CD14-positive monocyte (primary cell): ENCODE measurements at regions not wholly inside any gene's neighbourhood (a gene's known extent, or its start where the extent isn't known, plus 50 kb on each side); places are given as distances from the start of the nearest gene placed in this dataset.

Experiments used
- DNase-seq, 3 donors: peaks; one replicate each; pipeline ENCODE4 v3.0.0-alpha.2; 2011 to 2022
- H2AFZ ChIP-seq: 2 replicates; pipeline ENCODE4 v1.6.0; 2012; ENCODE audit warnings: mild to moderate bottlenecking, low read depth, low read length, inconsistent platforms; ENCODE audit not compliant: insufficient read depth, poor library complexity, severe bottlenecking
- H3K27ac ChIP-seq, 2 donors: 1 replicate in 1 of 2; 2 replicates in 1 of 2; pipeline ENCODE4 v1.5.1; 2012 to 2013; ENCODE audit warnings: low read length in 2 of 2, control low read depth in 1 of 2, inconsistent platforms in 1 of 2, low read depth in 1 of 2, mild to moderate bottlenecking in 1 of 2
- H3K27me3 ChIP-seq, 2 donors: one replicate each; pipeline versions ENCODE4 v1.6.0 to v1.6.1; 2011 to 2013; ENCODE audit warnings: low read length in 2 of 2; ENCODE audit not compliant: control insufficient read depth in 2 of 2, insufficient read depth in 2 of 2
- H3K36me3 ChIP-seq, 2 donors: replicated peaks in 1 of 2; 1 replicate in 1 of 2; 2 replicates in 1 of 2; pipeline versions ENCODE4 v1.5.1 to v1.6.1; 2012 to 2013; ENCODE audit warnings: low read length in 2 of 2, control low read depth in 1 of 2, inconsistent platforms in 1 of 2, mild to moderate bottlenecking in 1 of 2; ENCODE audit not compliant: insufficient read depth in 2 of 2, control insufficient read depth in 1 of 2
- H3K4me1 ChIP-seq, 2 donors: 1 replicate in 1 of 2; 2 replicates in 1 of 2; pipeline versions ENCODE4 v1.5.1 to v1.6.1; 2012 to 2013; ENCODE audit warnings: low read length in 2 of 2, control low read depth in 1 of 2, inconsistent platforms in 1 of 2, mild to moderate bottlenecking in 1 of 2, moderate library complexity in 1 of 2; ENCODE audit not compliant: insufficient read depth in 2 of 2, control insufficient read depth in 1 of 2
- H3K4me2 ChIP-seq: replicated peaks from 2 replicates; pipeline ENCODE3; 2012; ENCODE audit warnings: low read length, moderate library complexity, mild to moderate bottlenecking; ENCODE audit not compliant: poor library complexity, severe bottlenecking; ENCODE audit errors: extremely low read depth
- H3K4me3 ChIP-seq, 3 experiments: fragments of 200-600 bp in 1 of 3; sonication (generic) in 1 of 3; replicated peaks in 1 of 3; 1 replicate in 2 of 3; 2 replicates in 1 of 3; pipeline ENCODE4 v1.5.1; 2011 to 2013; ENCODE audit warnings: low read length in 3 of 3, mild to moderate bottlenecking in 3 of 3, control low read depth in 2 of 3, low read depth in 2 of 3, inconsistent platforms in 1 of 3, moderate library complexity in 1 of 3
- H3K79me2 ChIP-seq: 2 replicates; pipeline ENCODE4 v1.6.0; 2012; ENCODE audit warnings: mild to moderate bottlenecking, control low read depth, inconsistent platforms, low read length, moderate library complexity; ENCODE audit not compliant: insufficient read depth
- H3K9ac ChIP-seq: 2 replicates; pipeline ENCODE4 v1.6.0; 2017; ENCODE audit warnings: low read length, mild to moderate bottlenecking; ENCODE audit not compliant: insufficient read depth, poor library complexity, severe bottlenecking
- H3K9me3 ChIP-seq, 2 donors: replicated peaks in 1 of 2; 1 replicate in 1 of 2; 2 replicates in 1 of 2; pipeline versions ENCODE4 v1.5.1 to v1.6.1; 2012 to 2013; ENCODE audit warnings: low read length in 2 of 2, control low read depth in 1 of 2; ENCODE audit not compliant: control insufficient read depth in 1 of 2, insufficient read depth in 1 of 2
- H4K20me1 ChIP-seq: 2 replicates; pipeline ENCODE4 v1.6.0; 2012; ENCODE audit warnings: mild to moderate bottlenecking, low read length, control low read depth, moderate library complexity; ENCODE audit not compliant: insufficient read depth
- H3K27ac Mint-ChIP-seq, 7 donors: one replicate each; pipeline ENCODE4 v1.8.0; 2020; ENCODE audit warnings: mild to moderate bottlenecking in 7 of 7, mixed read lengths in 7 of 7, moderate library complexity in 6 of 7, inconsistent platforms in 2 of 7
- H3K27me3 Mint-ChIP-seq, 3 donors: one replicate each; pipeline ENCODE4 v1.8.0; 2021 to 2022; ENCODE audit warnings: low read depth in 3 of 3, mild to moderate bottlenecking in 3 of 3, mixed read lengths in 3 of 3, moderate library complexity in 3 of 3, inconsistent platforms in 1 of 3
- H3K36me3 Mint-ChIP-seq, 2 donors: one replicate each; pipeline ENCODE4 v1.8.0; 2020; ENCODE audit warnings: mixed read lengths in 2 of 2, inconsistent platforms in 1 of 2, mild to moderate bottlenecking in 1 of 2
- H3K4me1 Mint-ChIP-seq: one replicate; pipeline ENCODE4 v1.8.0; 2020; ENCODE audit warnings: mild to moderate bottlenecking, mixed read lengths
- H3K4me3 Mint-ChIP-seq, 2 donors: one replicate each; pipeline ENCODE4 v1.8.0; 2020; ENCODE audit warnings: mild to moderate bottlenecking in 2 of 2, mixed read lengths in 2 of 2, moderate library complexity in 1 of 2
- H3K9me3 Mint-ChIP-seq, 7 donors: one replicate each; pipeline ENCODE4 v1.8.0; 2020 to 2022; ENCODE audit warnings: mixed read lengths in 7 of 7, mild to moderate bottlenecking in 6 of 7, moderate library complexity in 6 of 7, inconsistent platforms in 2 of 7
- CTCF ChIP-seq: fragments of 200-600 bp; IDR thresholded peaks from one replicate; pipeline ENCODE4 v1.8.0; 2022; ENCODE audit warnings: antibody characterized with exemption, mild to moderate bottlenecking
- WGBS: methylation state at CpG from one replicate; pipeline ENCODE4 v1.1.5; 2013; ENCODE audit warnings: missing lambda C conversion rate; ENCODE audit not compliant: insufficient coverage; 5-methylcytosine and 5-hydroxymethylcytosine counted together
- intact Hi-C, 2 donors: fragments of 100-400 bp; cut with micrococcal nuclease; formaldehyde crosslinking; loops; one replicate each; pipeline versions ENCODE4 v1.15.0 to v1.15.1; 2023

- Mint-ChIP-seq H3K27me3 (peaks cover 14 to 32% (median 19%) of the 10 kb centered on the region in 3 donors), H3K27ac (no peak overlapping the region), H3K36me3 (no peaks in the 10 kb centered on the region), H3K4me1 (peaks cover 8% of the 10 kb centered on the region), H3K4me3 (no peak overlapping the region), H3K9me3 (peaks cover 0 to 4% (median 0%) of the 10 kb centered on the region in 7 donors)
- Histone ChIP-seq H3K27ac (no peak overlapping the region), H3K36me3 (no peaks in the 10 kb centered on the region), H2AFZ (no peak overlapping the region), H4K20me1 (no peaks in the 10 kb centered on the region), H3K4me2 (no peak overlapping the region), H3K79me2 (no peaks in the 10 kb centered on the region), H3K9ac (no peak overlapping the region), H3K27me3 (peaks cover 4 to 5% of the 10 kb centered on the region in 2 donors), H3K9me3 (peaks cover 0 to 3% of the 10 kb centered on the region in 2 donors), H3K4me1 (no peaks in the 10 kb centered on the region), H3K4me3 (no peak overlapping the region)
- intact Hi-C loops, result no loop called here
- 97% methylated on average over 16 of the region's 30 CpGs for WGBS
- no peak for TF ChIP-seq CTCF
- DNase-seq, result no peak
Measured at GRCh38 chr22:48496987-48497650, 1330.6 kb downstream of the BRD1 start.

GRCh38 chr22:48496226-48496845 lies 1331.3 kb downstream of the BRD1 start:
- Histone ChIP-seq H3K9me3 (peaks cover 0 to 7% of the 10 kb centered on the region in 2 donors), H3K4me3 (no peak overlapping the region), H3K27ac (no peak overlapping the region), H3K27me3 (peaks cover 7 to 11% of the 10 kb centered on the region in 2 donors), H3K4me1 (no peaks in the 10 kb centered on the region), H2AFZ (no peak overlapping the region), H4K20me1 (no peaks in the 10 kb centered on the region), H3K79me2 (no peaks in the 10 kb centered on the region), H3K9ac (no peak overlapping the region), H3K4me2 (no peak overlapping the region), H3K36me3 (no peaks in the 10 kb centered on the region)
- WGBS, result 85% methylated on average over 13 of the region's 16 CpGs
- peaks cover 0 to 4% (median 0%) of the 10 kb centered on the region in 7 donors for H3K9me3 Mint-ChIP-seq
- H3K27ac Mint-ChIP-seq, result no peak overlapping the region
- H3K4me3 Mint-ChIP-seq, result no peak overlapping the region
- TF ChIP-seq CTCF, result no peak
- no peak for DNase-seq
- H3K36me3 Mint-ChIP-seq, result no peaks in the 10 kb centered on the region
- intact Hi-C loops, result no loop called here
- H3K27me3 Mint-ChIP-seq, result peaks cover 22 to 39% (median 25%) of the 10 kb centered on the region in 3 donors
- H3K4me1 Mint-ChIP-seq, result peaks cover 8% of the 10 kb centered on the region
